ENCODE measurements at regions not wholly inside any gene's neighbourhood (a gene's known extent, or its start where the extent isn't known, plus 50 kb on each side); places are given as distances from the start of the nearest gene placed in this dataset.

- TF ChIP-seq EZH2 (IDR thresholded peaks at IDR 0.05; ENCODE audit: borderline replicate concordance, low read length): no peak
- TF ChIP-seq CTCF (IDR thresholded peaks at IDR 0.05; ENCODE audit: low read length): no peak
These were observed 133.2 kb upstream of the LRFN2 start for GRCh38 chr6:40720375-40720748.
